ENCODE measurements at regions not wholly inside any gene's neighbourhood (a gene's known extent, or its start where the extent isn't known, plus 50 kb on each side); places are given as distances from the start of the nearest gene placed in this dataset.

DNA sequence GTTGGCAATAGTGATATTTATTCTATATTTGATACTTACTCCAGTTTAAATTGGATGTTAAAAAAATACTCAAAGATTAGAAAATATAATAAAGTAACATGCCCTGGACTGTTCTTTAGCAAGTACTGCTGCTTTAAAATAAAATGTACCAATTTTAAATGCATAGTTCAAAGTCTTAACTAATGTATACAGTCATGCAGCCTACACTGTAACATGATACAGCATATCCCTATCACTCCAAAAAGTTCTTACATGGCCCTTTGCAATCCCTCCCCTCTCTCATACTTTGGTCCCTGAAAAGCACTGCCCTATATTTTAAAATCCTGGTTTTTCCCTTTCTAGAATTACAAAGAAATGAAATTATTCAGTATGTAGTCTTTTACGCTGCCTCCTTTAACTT lies 726.6 kb downstream of the LTN1 start:
- POLR2A ChIA-PET, result no interaction called here
- no peak for ATAC-seq (ENCODE audit: low read depth)

GRCh38 chr21:28263974-28264373 lies 728.7 kb downstream of the LTN1 start:
- no peaks in the 10 kb centered on the region for H3K36me3 ChIP-seq (replicated peaks in 1 of 2; ENCODE audit: control extremely low read depth in 1 of 2, control insufficient read depth in 1 of 2, extremely low read depth in 1 of 2, insufficient read depth in 2 of 2, low read length in 1 of 2)
- H3K4me1 Mint-ChIP-seq, result no peaks in the 10 kb centered on the region
- no peaks in the 10 kb centered on the region for H3K27me3 ChIP-seq (replicated peaks in 1 of 4; ENCODE audit: control extremely low read depth in 1 of 4, control insufficient read depth in 3 of 4, insufficient read depth in 4 of 4, low read length in 3 of 4)
- TF ChIP-seq, protein P1, sequence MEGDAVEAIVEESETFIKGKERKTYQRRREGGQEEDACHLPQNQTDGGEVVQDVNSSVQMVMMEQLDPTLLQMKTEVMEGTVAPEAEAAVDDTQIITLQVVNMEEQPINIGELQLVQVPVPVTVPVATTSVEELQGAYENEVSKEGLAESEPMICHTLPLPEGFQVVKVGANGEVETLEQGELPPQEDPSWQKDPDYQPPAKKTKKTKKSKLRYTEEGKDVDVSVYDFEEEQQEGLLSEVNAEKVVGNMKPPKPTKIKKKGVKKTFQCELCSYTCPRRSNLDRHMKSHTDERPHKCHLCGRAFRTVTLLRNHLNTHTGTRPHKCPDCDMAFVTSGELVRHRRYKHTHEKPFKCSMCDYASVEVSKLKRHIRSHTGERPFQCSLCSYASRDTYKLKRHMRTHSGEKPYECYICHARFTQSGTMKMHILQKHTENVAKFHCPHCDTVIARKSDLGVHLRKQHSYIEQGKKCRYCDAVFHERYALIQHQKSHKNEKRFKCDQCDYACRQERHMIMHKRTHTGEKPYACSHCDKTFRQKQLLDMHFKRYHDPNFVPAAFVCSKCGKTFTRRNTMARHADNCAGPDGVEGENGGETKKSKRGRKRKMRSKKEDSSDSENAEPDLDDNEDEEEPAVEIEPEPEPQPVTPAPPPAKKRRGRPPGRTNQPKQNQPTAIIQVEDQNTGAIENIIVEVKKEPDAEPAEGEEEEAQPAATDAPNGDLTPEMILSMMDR (IDR thresholded peaks at IDR 0.05), result no peak
- no peak for TF ChIP-seq EZH2 (IDR thresholded peaks at IDR 0.05; ENCODE audit: borderline replicate concordance, insufficient read depth, low read depth, low read length, poor library complexity, severe bottlenecking)
- H3K9me3 Mint-ChIP-seq (ENCODE audit: insufficient read depth), result no peaks in the 10 kb centered on the region
- intact Hi-C loops (cut with micrococcal nuclease), result no loop called here
- no peak overlapping the region for H3K4me3 ChIP-seq (ENCODE audit: control extremely low read depth in 1 of 5, extremely low read depth in 1 of 5, insufficient read depth in 1 of 5, low read depth in 2 of 5, low read length in 4 of 5)
- H3K4me2 ChIP-seq (replicated peaks; ENCODE audit: low read depth, low read length, poor library complexity, severe bottlenecking), result no peak overlapping the region
- no peaks in the 10 kb centered on the region for H3K27me3 Mint-ChIP-seq
- no peak overlapping the region for H2AFZ ChIP-seq (ENCODE audit: insufficient read depth, low read depth, low read length, poor library complexity, severe bottlenecking)
- no peak for ATAC-seq (ENCODE audit: low read depth)
- no peaks in the 10 kb centered on the region for H3K9me3 ChIP-seq (ENCODE audit: control extremely low read depth in 1 of 3, control insufficient read depth in 2 of 3, insufficient read depth in 1 of 3, low read length in 2 of 3)
- no peaks in the 10 kb centered on the region for H3K79me2 ChIP-seq (ENCODE audit: control insufficient read depth, insufficient read depth, low read length)
- no peak overlapping the region for H3K27ac ChIP-seq (ENCODE audit: low read length in 2 of 2)
- no peak overlapping the region for H3K4me3 Mint-ChIP-seq
- H4K20me1 ChIP-seq (ENCODE audit: control insufficient read depth, insufficient read depth, low read length, poor library complexity, severe bottlenecking), result no peaks in the 10 kb centered on the region
- CTCF ChIA-PET, result interaction anchor here (0.7 kb wide), 1 partner anchor 1691 kb away, joined by 3 read pairs; no protein-coding TSS in a partner anchor
- no peaks in the 10 kb centered on the region for H3K4me1 ChIP-seq (ENCODE audit: control insufficient read depth in 2 of 2, insufficient read depth in 2 of 2, low read length in 2 of 2)
- 72% methylated on average over 3 of the region's 4 CpGs for WGBS (ENCODE audit: insufficient coverage)
- H3K27ac Mint-ChIP-seq, result no peak overlapping the region
- POLR2A ChIA-PET, result no interaction called here
- no peak for DNase-seq
- H3K9ac ChIP-seq (ENCODE audit: low read length), result no peak overlapping the region

More for the DNA sequence above, 726.6 kb downstream of the LTN1 start:
- no peaks in the 10 kb centered on the region for H3K27me3 Mint-ChIP-seq
- Histone ChIP-seq H2AFZ (ENCODE audit: insufficient read depth, low read depth, low read length, poor library complexity, severe bottlenecking) (no peak overlapping the region), H3K9ac (ENCODE audit: low read length) (no peak overlapping the region), H3K27me3 (replicated peaks in 1 of 4; ENCODE audit: control extremely low read depth in 1 of 4, control insufficient read depth in 3 of 4, insufficient read depth in 4 of 4, low read length in 3 of 4) (no peaks in the 10 kb centered on the region), H3K9me3 (ENCODE audit: control extremely low read depth in 1 of 3, control insufficient read depth in 2 of 3, insufficient read depth in 1 of 3, low read length in 2 of 3) (no peaks in the 10 kb centered on the region), H3K4me1 (ENCODE audit: control insufficient read depth in 2 of 2, insufficient read depth in 2 of 2, low read length in 2 of 2) (no peaks in the 10 kb centered on the region), H3K79me2 (ENCODE audit: control insufficient read depth, insufficient read depth, low read length) (no peaks in the 10 kb centered on the region), H3K4me2 (replicated peaks; ENCODE audit: low read depth, low read length, poor library complexity, severe bottlenecking) (no peak overlapping the region), H3K4me3 (ENCODE audit: control extremely low read depth in 1 of 5, extremely low read depth in 1 of 5, insufficient read depth in 1 of 5, low read depth in 2 of 5, low read length in 4 of 5) (no peak overlapping the region), H3K36me3 (replicated peaks in 1 of 2; ENCODE audit: control extremely low read depth in 1 of 2, control insufficient read depth in 1 of 2, extremely low read depth in 1 of 2, insufficient read depth in 2 of 2, low read length in 1 of 2) (no peaks in the 10 kb centered on the region), H3K27ac (ENCODE audit: low read length in 2 of 2) (no peak overlapping the region), H4K20me1 (ENCODE audit: control insufficient read depth, insufficient read depth, low read length, poor library complexity, severe bottlenecking) (no peaks in the 10 kb centered on the region)
- no peak overlapping the region for H3K4me3 Mint-ChIP-seq
- WGBS (ENCODE audit: insufficient coverage), result no CpG with 5 or more reads among the region's 1 CpG
- intact Hi-C loops (cut with micrococcal nuclease), result no loop called here
- no peak overlapping the region for H3K27ac Mint-ChIP-seq
- no peaks in the 10 kb centered on the region for H3K9me3 Mint-ChIP-seq (ENCODE audit: insufficient read depth)
- DNase-seq, result no peak
- CTCF ChIA-PET, result no interaction called here
- TF ChIP-seq, protein P1 (IDR thresholded peaks at IDR 0.05), result no peak
- no peak for TF ChIP-seq EZH2 (IDR thresholded peaks at IDR 0.05; ENCODE audit: borderline replicate concordance, insufficient read depth, low read depth, low read length, poor library complexity, severe bottlenecking)
- no peaks in the 10 kb centered on the region for H3K4me1 Mint-ChIP-seq
